Amygdala (tissue), 56 donors: ENCODE measurements at regions not wholly inside any gene's neighbourhood (a gene's known extent, or its start where the extent isn't known, plus 50 kb on each side); places are given as distances from the start of the nearest gene placed in this dataset.

Source experiments
- DNase-seq, 56 donors: peaks; one replicate each; lab custom pipeline; 2025; lab: John Stamatoyannopoulos, UW

DNA sequence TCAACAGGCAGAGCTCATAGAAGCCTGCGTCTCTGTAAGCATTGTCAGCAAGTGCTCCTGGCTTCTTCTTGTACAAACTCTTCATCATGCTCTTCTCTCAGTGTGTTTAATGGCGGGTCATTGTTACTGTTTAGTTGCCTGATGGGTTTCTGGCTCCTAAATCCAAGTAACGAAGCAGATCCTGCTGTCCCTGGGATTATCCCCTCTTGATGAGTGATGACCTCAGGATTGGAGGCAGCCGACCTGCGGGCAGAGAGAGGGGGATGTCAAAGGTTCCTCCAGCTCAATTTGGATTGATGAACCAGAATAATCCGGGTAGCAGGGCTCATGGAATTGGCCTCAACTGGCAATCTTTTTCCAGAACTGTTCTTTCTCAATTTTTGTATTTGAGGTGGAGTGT lies 66.1 kb upstream of the BARHL2 start:
- no peak for DNase-seq

DNA sequence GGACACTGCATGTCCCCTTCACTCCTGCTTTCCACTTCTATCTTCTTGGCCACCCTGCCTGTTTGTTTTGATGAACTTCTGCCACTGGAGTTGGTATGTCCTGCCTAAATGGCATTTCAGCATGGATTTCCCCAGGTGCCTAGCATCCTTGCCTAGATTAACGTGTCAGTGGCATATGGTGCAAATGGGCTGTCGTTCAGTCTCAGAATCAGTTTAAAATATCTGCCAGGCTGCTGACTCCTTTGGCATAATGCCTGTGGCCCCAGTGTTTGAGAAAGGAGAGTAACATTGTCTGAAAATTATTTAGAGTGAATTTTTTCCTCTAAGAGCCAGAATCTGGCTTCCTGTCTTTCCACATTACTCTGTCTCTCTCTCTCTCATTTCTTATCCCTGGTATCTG lies 64.9 kb upstream of the BARHL2 start:
- DNase-seq = no peak

DNA sequence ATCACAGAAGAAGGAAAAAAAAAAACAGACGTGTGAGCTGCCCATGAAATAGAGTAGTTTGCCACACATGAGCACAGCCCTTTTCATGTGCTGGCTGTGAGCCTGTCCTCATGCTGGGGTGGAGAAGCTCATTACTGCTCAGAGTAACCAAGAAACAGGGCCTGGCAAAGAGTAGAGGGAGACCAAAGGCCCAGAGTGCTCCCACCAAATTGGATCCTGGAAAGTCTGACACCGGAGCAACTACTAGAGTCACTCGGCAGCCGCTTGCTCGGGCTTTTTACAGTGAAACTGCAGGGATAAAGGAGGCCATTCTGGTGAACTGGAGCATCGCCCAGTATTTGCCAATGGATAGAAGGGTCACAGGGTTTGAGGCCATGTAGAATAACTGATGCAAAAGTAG lies 64.4 kb upstream of the BARHL2 start:
- peak in 31 of 56 donors; percentile 0 to 57 (median 15) for DNase-seq

DNA sequence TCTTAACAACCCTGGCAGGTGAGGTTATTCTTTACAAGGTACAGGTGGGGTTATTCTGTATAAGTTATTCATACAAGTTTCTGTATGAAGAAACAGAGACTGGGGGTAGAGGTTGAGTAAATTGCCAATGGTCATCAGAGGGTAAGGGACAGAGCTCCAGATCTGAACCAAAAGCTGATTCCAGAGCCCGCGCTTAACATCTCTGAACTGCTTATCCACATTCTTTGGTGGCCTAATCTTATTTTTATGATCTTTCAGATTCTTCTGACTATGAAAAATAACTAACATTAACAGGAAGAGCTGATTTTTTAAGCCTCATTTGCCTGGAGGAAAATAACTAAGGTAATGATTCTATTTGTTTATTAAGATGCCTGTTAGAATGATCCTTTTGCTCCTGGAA lies 63.9 kb upstream of the BARHL2 start:
- DNase-seq = no peak

DNA sequence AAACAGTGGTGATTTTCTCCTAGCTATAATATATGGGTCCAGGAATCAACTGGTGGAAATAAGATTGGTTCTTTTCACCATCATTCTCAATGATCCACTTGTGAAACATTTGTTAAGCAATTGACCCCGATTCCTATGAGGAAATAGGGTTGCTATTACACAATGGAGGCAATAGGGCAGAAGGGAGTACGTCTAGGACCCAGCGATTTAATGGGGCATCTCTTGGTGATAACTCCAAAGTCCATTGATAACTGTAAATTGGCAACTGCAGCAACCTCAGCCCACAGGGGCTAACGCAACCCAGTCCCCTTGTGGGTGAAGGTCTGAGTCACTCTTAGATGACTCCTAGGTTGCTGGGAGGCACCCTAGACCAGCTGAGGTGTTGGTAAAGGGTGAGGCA lies 62.5 kb upstream of the BARHL2 start:
- no peak for DNase-seq

DNA sequence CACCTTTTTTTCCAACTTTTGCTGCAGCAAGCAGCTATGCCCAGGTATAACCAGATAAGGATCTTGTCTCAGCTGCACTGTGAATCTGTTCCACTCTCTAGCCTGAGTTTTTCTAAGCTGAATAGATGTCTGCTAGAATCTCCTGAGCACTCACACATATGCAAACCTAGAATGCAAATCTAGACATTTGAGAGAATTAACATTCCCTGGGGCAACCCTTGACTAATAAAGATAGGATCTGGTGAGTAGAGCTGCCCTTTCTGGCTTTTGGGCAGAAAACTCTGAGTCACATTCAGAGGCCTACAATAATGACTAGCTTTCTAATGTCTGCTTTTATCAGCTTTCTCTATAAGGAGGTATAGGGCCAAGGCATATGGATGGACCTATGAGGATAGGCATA lies 61.4 kb upstream of the BARHL2 start:
- DNase-seq = no peak

DNA sequence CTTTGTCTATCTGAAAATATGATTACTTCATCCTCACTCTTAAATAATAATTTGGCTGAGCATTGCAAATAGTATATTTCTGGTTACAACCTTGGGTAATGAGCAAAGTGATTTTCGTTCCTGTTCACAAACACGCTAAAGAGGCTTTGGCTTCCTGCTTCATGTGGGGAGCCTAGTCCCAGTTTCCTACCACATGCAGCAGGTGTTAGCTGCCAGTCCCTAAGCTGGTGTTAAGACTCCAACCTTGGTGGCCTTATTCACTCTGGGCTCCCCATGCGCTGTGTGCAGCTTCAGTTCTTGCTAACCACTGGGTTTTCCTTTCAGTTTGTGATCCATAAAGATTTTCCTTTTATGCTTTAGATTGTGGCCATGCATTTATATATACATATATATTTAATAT lies 56.7 kb upstream of the BARHL2 start:
- DNase-seq = no peak

DNA sequence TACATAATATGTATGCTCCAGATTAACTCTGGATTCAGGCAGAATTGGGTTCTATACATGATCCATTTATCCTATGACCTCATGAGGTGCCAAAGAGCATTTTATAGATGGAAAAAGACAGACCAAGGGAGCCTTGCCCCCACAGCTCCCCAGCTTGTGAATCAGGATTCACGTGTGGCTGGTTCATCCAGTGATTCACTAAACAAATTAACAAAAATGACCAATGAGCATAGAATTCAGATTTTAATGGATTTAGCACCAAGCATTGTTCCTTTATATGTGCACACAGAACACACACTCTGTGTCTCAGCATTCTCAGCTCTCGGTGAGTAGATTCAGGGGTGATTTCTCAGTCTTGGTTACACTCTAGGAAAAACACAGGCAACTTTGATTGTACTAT lies 51.7 kb upstream of the BARHL2 start:
- DNase-seq = no peak

DNA sequence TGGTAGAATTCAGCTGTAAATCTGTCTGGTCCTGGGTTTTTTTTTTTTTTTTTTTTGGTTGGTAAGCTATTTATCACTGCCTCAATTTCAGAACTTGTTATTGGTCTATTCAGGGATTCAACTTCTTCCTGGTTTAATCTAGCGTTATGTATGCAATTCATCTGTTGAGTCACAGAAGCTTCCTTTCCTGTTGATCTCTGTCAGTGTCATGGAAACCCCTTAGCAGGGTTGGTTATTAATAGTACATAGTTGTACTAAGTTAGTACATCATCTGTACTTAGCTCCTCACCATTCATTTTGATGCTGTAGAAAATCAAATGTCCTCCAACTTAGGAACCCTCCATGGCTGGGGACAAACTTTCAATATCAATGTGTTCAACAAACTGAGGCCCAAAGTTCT lies 51.0 kb upstream of the BARHL2 start:
- no peak for DNase-seq
